ENCODE measurements at regions not wholly inside any gene's neighbourhood (a gene's known extent, or its start where the extent isn't known, plus 50 kb on each side); places are given as distances from the start of the nearest gene placed in this dataset.

- no peak for ATAC-seq
- Histone ChIP-seq H3K4me1 (no peaks in the 10 kb centered on the region), H3K27ac (no peak overlapping the region), H3K27me3 (peaks cover 19% of the 10 kb centered on the region), H3K9me3 (no peaks in the 10 kb centered on the region), H3K36me3 (no peaks in the 10 kb centered on the region), H3K4me3 (no peak overlapping the region)
- TF ChIP-seq POLR2AphosphoS5 (IDR thresholded peaks at IDR 0.05), result no peak
- no peak for TF ChIP-seq POLR2A (IDR thresholded peaks at IDR 0.05)
- TF ChIP-seq EP300 (IDR thresholded peaks at IDR 0.05), result no peak
- no peak for TF ChIP-seq CTCF (IDR thresholded peaks at IDR 0.05)
- WGBS, 2 donors (ENCODE audit: low coverage in 1 of 2), result 46 to 60% methylated on average over 2 to 6 of the region's 6 CpGs
Observed at GRCh38 chr11:71066311-71066710, 186.1 kb downstream of the SHANK2 start.

- Histone ChIP-seq H3K27me3 (peaks cover 19% of the 10 kb centered on the region), H3K36me3 (no peaks in the 10 kb centered on the region), H3K27ac (no peak overlapping the region), H3K4me3 (no peak overlapping the region), H3K4me1 (no peaks in the 10 kb centered on the region), H3K9me3 (no peaks in the 10 kb centered on the region)
- TF ChIP-seq POLR2A (IDR thresholded peaks at IDR 0.05) (no peak), CTCF (IDR thresholded peaks at IDR 0.05) (no peak), POLR2AphosphoS5 (IDR thresholded peaks at IDR 0.05) (no peak), EP300 (IDR thresholded peaks at IDR 0.05) (no peak)
- no peak for ATAC-seq
- WGBS, 2 donors (ENCODE audit: low coverage in 1 of 2), result 58% methylated on average over 2 of the region's 4 CpGs; no CpG with 5 or more reads in 1 of the 2 donors
Observed at GRCh38 chr11:71065841-71066240, 186.5 kb downstream of the SHANK2 start.

- 69 to 86% methylated on average over 12 to 18 of the region's 18 CpGs for WGBS, 2 donors (ENCODE audit: low coverage in 1 of 2)
- Histone ChIP-seq H3K9me3 (no peaks in the 10 kb centered on the region), H3K27ac (no peak overlapping the region), H3K4me3 (no peak overlapping the region), H3K4me1 (no peaks in the 10 kb centered on the region), H3K27me3 (peaks cover 19% of the 10 kb centered on the region), H3K36me3 (no peaks in the 10 kb centered on the region)
- TF ChIP-seq CTCF (IDR thresholded peaks at IDR 0.05) (no peak), POLR2A (IDR thresholded peaks at IDR 0.05) (no peak), EP300 (IDR thresholded peaks at IDR 0.05) (no peak), POLR2AphosphoS5 (IDR thresholded peaks at IDR 0.05) (no peak)
- ATAC-seq, result no peak
Observed at GRCh38 chr11:71064702-71065515, 187.5 kb downstream of the SHANK2 start.

GRCh38 chr11:71064183-71064582 lies 188.2 kb downstream of the SHANK2 start:
- H3K4me1 ChIP-seq, result no peaks in the 10 kb centered on the region
- no peak for ATAC-seq
- 73% methylated on average over 7 of the region's 7 CpGs; no CpG with 5 or more reads in 1 of the 2 donors for WGBS, 2 donors (ENCODE audit: low coverage in 1 of 2)

GRCh38 chr11:71063129-71063528 lies 189.2 kb downstream of the SHANK2 start:
- 87 to 91% methylated on average over 7 of the region's 7 CpGs for WGBS, 2 donors (ENCODE audit: low coverage in 1 of 2)
- TF ChIP-seq POLR2A (IDR thresholded peaks at IDR 0.05) (no peak), EP300 (IDR thresholded peaks at IDR 0.05) (no peak), POLR2AphosphoS5 (IDR thresholded peaks at IDR 0.05) (no peak), CTCF (IDR thresholded peaks at IDR 0.05) (no peak)
- ATAC-seq, result no peak

More at GRCh38 chr11:71064183-71064582, 188.2 kb downstream of the SHANK2 start:
- H3K27ac ChIP-seq, result no peak overlapping the region
- H3K27me3 ChIP-seq, result peaks cover 19% of the 10 kb centered on the region
- H3K36me3 ChIP-seq, result no peaks in the 10 kb centered on the region
- TF ChIP-seq POLR2AphosphoS5 (IDR thresholded peaks at IDR 0.05), result no peak
- no peaks in the 10 kb centered on the region for H3K9me3 ChIP-seq
- H3K4me3 ChIP-seq, result no peak overlapping the region

More at GRCh38 chr11:71063129-71063528, 189.2 kb downstream of the SHANK2 start:
- H3K27ac ChIP-seq, result no peak overlapping the region
- no peaks in the 10 kb centered on the region for H3K36me3 ChIP-seq
- no peak overlapping the region for H3K4me3 ChIP-seq
- no peaks in the 10 kb centered on the region for H3K4me1 ChIP-seq
- H3K9me3 ChIP-seq, result no peaks in the 10 kb centered on the region
- peaks cover 19% of the 10 kb centered on the region for H3K27me3 ChIP-seq

Measured in gastroesophageal sphincter (tissue), 4 donors.